HUES64 (cell line): ENCODE measurements at regions not wholly inside any gene's neighbourhood (a gene's known extent, or its start where the extent isn't known, plus 50 kb on each side); places are given as distances from the start of the nearest gene placed in this dataset.
A peak's percentile ranks its signal among the peaks of the same experiment; 100 is the strongest.

Source experiments
- H3K27ac ChIP-seq: 2 replicates; pipeline ENCODE4 v1.7.0; 2013; ENCODE audit warnings: low read depth, low read length, inconsistent platforms
- H3K27me3 ChIP-seq: 2 replicates; pipeline ENCODE4 v1.6.1; 2013; ENCODE audit warnings: mild to moderate bottlenecking, low read length; ENCODE audit not compliant: insufficient read depth
- H3K36me3 ChIP-seq: 2 replicates; pipeline ENCODE4 v1.6.1; 2013; ENCODE audit warnings: mild to moderate bottlenecking, low read length; ENCODE audit not compliant: insufficient read depth
- H3K4me1 ChIP-seq: 2 replicates; pipeline ENCODE4 v1.6.1; 2013; ENCODE audit warnings: mild to moderate bottlenecking, low read length, moderate library complexity; ENCODE audit not compliant: insufficient read depth
- H3K4me3 ChIP-seq: 2 replicates; pipeline ENCODE4 v1.5.1; 2013; ENCODE audit warnings: mild to moderate bottlenecking, low read length, moderate library complexity
- H3K9ac ChIP-seq: 2 replicates; pipeline ENCODE4 v1.6.1; 2013; ENCODE audit warnings: mild to moderate bottlenecking, low read depth, low read length
- H3K9me3 ChIP-seq: 2 replicates; pipeline ENCODE4 v1.6.1; 2013; ENCODE audit warnings: low read depth, low read length; ENCODE audit not compliant: insufficient read depth
- WGBS: fragments of 150-250, 120-280 bp; methylation state at CpG from one replicate; pipeline ENCODE4 v1.1.7; 2013; ENCODE audit warnings: missing lambda C conversion rate; 5-methylcytosine and 5-hydroxymethylcytosine counted together

DNA sequence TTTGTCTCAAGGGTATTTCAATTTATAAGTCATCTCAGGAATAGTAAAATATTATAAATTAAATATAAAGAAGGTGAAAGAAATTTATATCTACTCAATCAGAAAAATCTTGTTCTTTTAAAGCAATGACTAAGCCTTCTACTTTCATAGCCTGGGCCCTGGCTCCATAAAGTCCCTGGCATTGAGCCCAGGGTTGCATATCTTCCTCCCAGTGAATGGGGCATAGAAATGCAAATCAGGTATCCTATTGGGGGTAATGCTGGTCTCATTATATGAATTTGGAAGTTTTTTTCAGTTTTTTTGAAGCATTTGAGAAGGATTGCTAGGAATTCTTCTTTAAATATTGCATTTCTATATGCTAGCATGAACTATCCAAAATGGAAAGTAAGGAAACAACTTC, 73.9 kb upstream of the MC2R start:
- H3K36me3 ChIP-seq, result no peaks in the 10 kb centered on the region
- peaks cover 21% of the 10 kb centered on the region for H3K4me1 ChIP-seq
- H3K27me3 ChIP-seq, result no peaks in the 10 kb centered on the region
- peaks cover 3% of the 10 kb centered on the region; the same call in 1 of the 2 replicates for H3K9me3 ChIP-seq
- no peak overlapping the region for H3K9ac ChIP-seq
- peak overlapping the region; percentile 48; the same call in 1 of the 2 replicates for H3K27ac ChIP-seq
- H3K4me3 ChIP-seq, result no peak overlapping the region

- no peaks in the 10 kb centered on the region for H3K36me3 ChIP-seq
- H3K9ac ChIP-seq, result no peak overlapping the region
- H3K4me1 ChIP-seq, result peaks cover 21% of the 10 kb centered on the region
- no peak overlapping the region for H3K4me3 ChIP-seq
- H3K27me3 ChIP-seq, result no peaks in the 10 kb centered on the region
- H3K9me3 ChIP-seq, result peaks cover 3% of the 10 kb centered on the region; the same call in 1 of the 2 replicates
- 84% methylated on average over 6 of the region's 6 CpGs for WGBS
- no peak overlapping the region for H3K27ac ChIP-seq
Measured at GRCh38 chr18:13987956-13988355, 72.6 kb upstream of the MC2R start.

DNA sequence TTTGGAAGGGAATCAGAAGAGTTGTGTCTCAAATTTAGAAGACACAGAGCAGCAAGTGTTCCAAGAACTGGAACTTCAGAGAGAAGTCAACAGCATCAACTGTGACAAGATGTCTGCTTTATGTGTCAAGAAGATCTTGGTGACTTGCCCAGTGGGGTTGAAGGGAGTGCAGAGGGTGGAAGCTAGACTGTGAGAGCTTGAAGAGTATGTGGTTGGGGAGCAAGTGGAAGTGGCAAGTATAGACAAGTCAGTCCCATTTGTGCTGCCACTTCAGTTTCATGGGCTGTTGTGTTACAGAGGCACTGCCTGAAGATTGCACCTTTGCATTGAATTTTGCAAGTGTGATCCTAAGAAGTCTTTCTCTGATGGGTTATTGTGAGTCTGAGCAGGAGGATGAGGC, 68.7 kb upstream of the MC2R start:
- Histone ChIP-seq H3K9me3 (peaks cover 3% of the 10 kb centered on the region; the same call in 1 of the 2 replicates), H3K27me3 (no peaks in the 10 kb centered on the region), H3K9ac (no peak overlapping the region), H3K36me3 (no peaks in the 10 kb centered on the region), H3K27ac (no peak overlapping the region), H3K4me1 (peaks cover 14% of the 10 kb centered on the region), H3K4me3 (no peak overlapping the region)

DNA sequence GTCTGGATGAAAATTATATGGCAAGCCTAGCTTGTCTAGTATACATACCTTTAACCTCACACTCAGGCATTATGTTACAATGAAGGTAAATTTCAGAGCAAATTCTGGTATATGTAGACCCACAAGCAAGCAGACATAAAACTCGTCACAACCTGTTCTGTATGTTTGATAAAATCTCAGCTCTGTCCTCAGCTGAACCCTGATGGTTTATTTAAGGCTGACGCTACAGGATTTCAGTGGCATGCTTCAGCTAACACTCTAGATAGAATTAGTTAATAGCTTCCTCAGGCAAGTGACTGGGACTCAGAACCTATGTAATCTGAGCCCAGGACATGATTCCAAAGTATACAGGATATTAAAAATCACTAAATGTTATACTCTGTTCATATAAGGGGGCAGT, 68.2 kb upstream of the MC2R start:
- WGBS, result 87% methylated on average over 2 of the region's 2 CpGs
- Histone ChIP-seq H3K27me3 (no peaks in the 10 kb centered on the region), H3K4me1 (peaks cover 8% of the 10 kb centered on the region), H3K9ac (no peak overlapping the region), H3K36me3 (no peaks in the 10 kb centered on the region), H3K9me3 (peaks cover 3% of the 10 kb centered on the region; the same call in 1 of the 2 replicates), H3K4me3 (no peak overlapping the region), H3K27ac (no peak overlapping the region)

GRCh38 chr18:13982126-13982525, 66.8 kb upstream of the MC2R start:
- whole genome bisulfite sequencing, result 58% methylated on average over 4 of the region's 4 CpGs
- Histone ChIP-seq H3K27ac (no peak overlapping the region), H3K9me3 (peaks cover 3% of the 10 kb centered on the region; the same call in 1 of the 2 replicates), H3K4me3 (no peak overlapping the region), H3K4me1 (peaks cover 3% of the 10 kb centered on the region), H3K27me3 (no peaks in the 10 kb centered on the region), H3K9ac (no peak overlapping the region), H3K36me3 (no peaks in the 10 kb centered on the region)

- H3K27me3 ChIP-seq, result no peaks in the 10 kb centered on the region
- WGBS, result 67% methylated on average over 4 of the region's 4 CpGs
- H3K9me3 ChIP-seq, result no peaks in the 10 kb centered on the region
- no peak overlapping the region for H3K27ac ChIP-seq
- H3K4me3 ChIP-seq, result no peak overlapping the region
- no peaks in the 10 kb centered on the region for H3K36me3 ChIP-seq
- H3K4me1 ChIP-seq, result no peaks in the 10 kb centered on the region
- H3K9ac ChIP-seq, result no peak overlapping the region
Measured at GRCh38 chr18:13973061-13973575, 57.8 kb upstream of the MC2R start.
